Endodermal cell (in vitro differentiated cells): ENCODE measurements at regions not wholly inside any gene's neighbourhood (a gene's known extent, or its start where the extent isn't known, plus 50 kb on each side); places are given as distances from the start of the nearest gene placed in this dataset.

ENCODE experiments used
- DNase-seq: peaks from one replicate; pipeline ENCODE4 v3.0.0-alpha.2; 2017
- H3K27ac ChIP-seq: 2 replicates; pipeline ENCODE4 v1.5.1; 2013; ENCODE audit warnings: mild to moderate bottlenecking, low read depth, low read length, moderate library complexity
- H3K27me3 ChIP-seq: 2 replicates; pipeline ENCODE4 v1.6.1; 2013; ENCODE audit warnings: mild to moderate bottlenecking, low read length, moderate library complexity; ENCODE audit not compliant: insufficient read depth, control insufficient read depth, poor library complexity, severe bottlenecking
- H3K36me3 ChIP-seq: 2 replicates; pipeline ENCODE4 v1.7.0; 2013; ENCODE audit warnings: mild to moderate bottlenecking, low read length, moderate library complexity; ENCODE audit not compliant: control insufficient read depth, insufficient read depth
- H3K4me1 ChIP-seq: one replicate; pipeline ENCODE4 v1.7.0; 2013; ENCODE audit warnings: low read length; ENCODE audit not compliant: control insufficient read depth, insufficient read depth
- H3K4me3 ChIP-seq: 2 replicates; pipeline ENCODE4 v1.5.1; 2013; ENCODE audit warnings: mild to moderate bottlenecking, low read length, moderate library complexity
- H3K9ac ChIP-seq: 2 replicates; pipeline ENCODE4 v1.6.1; 2013; ENCODE audit warnings: mild to moderate bottlenecking, low read length, moderate library complexity; ENCODE audit not compliant: poor library complexity, severe bottlenecking; ENCODE audit errors: extremely low read depth
- H3K9me3 ChIP-seq: 2 replicates; pipeline ENCODE4 v1.6.1; 2013; ENCODE audit warnings: mild to moderate bottlenecking, low read length, moderate library complexity; ENCODE audit not compliant: control insufficient read depth
- H3K27ac Mint-ChIP-seq: 2 replicates; pipeline ENCODE4 v1.8.0; 2020; ENCODE audit warnings: mixed read lengths
- H3K27me3 Mint-ChIP-seq: 2 replicates; pipeline ENCODE4 v1.8.0; 2021; ENCODE audit warnings: mild to moderate bottlenecking, mixed read lengths; ENCODE audit not compliant: insufficient read depth
- H3K36me3 Mint-ChIP-seq: 2 replicates; pipeline ENCODE4 v1.8.0; 2020; ENCODE audit warnings: low read depth, mixed read lengths
- H3K4me1 Mint-ChIP-seq: 2 replicates; pipeline ENCODE4 v1.8.0; 2020; ENCODE audit warnings: mixed read lengths
- H3K4me3 Mint-ChIP-seq: 2 replicates; pipeline ENCODE4 v1.8.0; 2020; ENCODE audit warnings: mild to moderate bottlenecking, moderate library complexity, mixed read lengths
- H3K9me3 Mint-ChIP-seq: 2 replicates; pipeline ENCODE4 v1.8.0; 2020; ENCODE audit warnings: mild to moderate bottlenecking, mixed read lengths
- CTCF ChIP-seq: fragments of 200-600 bp; sonication (generic); conservative IDR thresholded peaks from 2 replicates; pipeline ENCODE4 v1.5.0; 2021; ENCODE audit warnings: antibody characterized with exemption, mild to moderate bottlenecking
- WGBS, 2 experiments: methylation state at CpG; one replicate each; pipeline versions ENCODE4 v1.1.5 to v1.1.7; 2013; ENCODE audit warnings: missing lambda C conversion rate in 2 of 2, mixed read lengths in 1 of 2; ENCODE audit not compliant: insufficient coverage in 1 of 2, insufficient read length in 1 of 2; 5-methylcytosine and 5-hydroxymethylcytosine counted together

- Histone ChIP-seq H3K9me3 (no peaks in the 10 kb centered on the region), H3K27ac (no peak overlapping the region), H3K36me3 (no peaks in the 10 kb centered on the region), H3K4me3 (no peak overlapping the region), H3K9ac (no peak overlapping the region), H3K27me3 (peaks cover 20% of the 10 kb centered on the region), H3K4me1 (no peaks in the 10 kb centered on the region)
- TF ChIP-seq CTCF: no peak
- Mint-ChIP-seq H3K4me1 (no peaks in the 10 kb centered on the region), H3K4me3 (no peak overlapping the region), H3K27ac (no peak overlapping the region), H3K27me3 (peaks cover 4% of the 10 kb centered on the region), H3K9me3 (no peaks in the 10 kb centered on the region), H3K36me3 (no peaks in the 10 kb centered on the region)
- DNase-seq: no peak
- WGBS, 2 experiments: 80 to 100% methylated on average over 1 to 2 of the region's 2 CpGs
Measured at GRCh38 chr16:26547681-26548080, 519.0 kb upstream of the C16orf82 start.

GRCh38 chr16:26550111-26550610 is 516.6 kb upstream of the C16orf82 start:
- Histone ChIP-seq H3K36me3 (no peaks in the 10 kb centered on the region), H3K27me3 (peaks cover 15% of the 10 kb centered on the region), H3K4me3 (no peak overlapping the region), H3K9ac (no peak overlapping the region), H3K27ac (no peak overlapping the region), H3K4me1 (no peaks in the 10 kb centered on the region), H3K9me3 (no peaks in the 10 kb centered on the region)
- H3K9me3 Mint-ChIP-seq: no peaks in the 10 kb centered on the region
- DNase-seq: no peak
- H3K27me3 Mint-ChIP-seq: peaks cover 4% of the 10 kb centered on the region
- H3K27ac Mint-ChIP-seq: no peak overlapping the region
- WGBS, 2 experiments: 58 to 100% methylated on average over 1 to 3 of the region's 3 CpGs
- no peak for TF ChIP-seq CTCF
- no peak overlapping the region for H3K4me3 Mint-ChIP-seq
- H3K36me3 Mint-ChIP-seq: no peaks in the 10 kb centered on the region
- no peaks in the 10 kb centered on the region for H3K4me1 Mint-ChIP-seq

- H3K4me3 Mint-ChIP-seq: no peak overlapping the region
- 86 to 100% methylated on average over 1 to 2 of the region's 3 CpGs for whole genome bisulfite sequencing, 2 experiments
- no peak for TF ChIP-seq CTCF
- no peaks in the 10 kb centered on the region for H3K36me3 Mint-ChIP-seq
- H3K27ac Mint-ChIP-seq: no peak overlapping the region
- H3K27me3 Mint-ChIP-seq: peaks cover 12% of the 10 kb centered on the region
- Histone ChIP-seq H3K27me3 (no peaks in the 10 kb centered on the region), H3K27ac (no peak overlapping the region), H3K9ac (no peak overlapping the region), H3K36me3 (no peaks in the 10 kb centered on the region), H3K4me1 (no peaks in the 10 kb centered on the region), H3K9me3 (no peaks in the 10 kb centered on the region), H3K4me3 (no peak overlapping the region)
- no peaks in the 10 kb centered on the region for H3K4me1 Mint-ChIP-seq
- no peaks in the 10 kb centered on the region for H3K9me3 Mint-ChIP-seq
- DNase-seq: no peak
Measured at GRCh38 chr16:26554030-26554429, 512.7 kb upstream of the C16orf82 start.
